VCaP (cell line): ENCODE measurements at regions not wholly inside any gene's neighbourhood (a gene's known extent, or its start where the extent isn't known, plus 50 kb on each side); places are given as distances from the start of the nearest gene placed in this dataset.
A peak's percentile ranks its signal among the peaks of the same experiment; 100 is the strongest.

Experiments used
- H3K27ac ChIP-seq: fragments of 450-650 bp; 2 replicates; pipeline ENCODE4 v1.5.1; 2017
- CTCF ChIP-seq: fragments of 450-650 bp; conservative IDR thresholded peaks from 2 replicates; pipeline ENCODE4 v1.5.1; 2017; ENCODE audit warnings: mild to moderate bottlenecking, moderate library complexity

- no peak for TF ChIP-seq CTCF
- peak overlapping the region; percentile 98 for H3K27ac ChIP-seq
Measured at GRCh38 chr3:174438501-174439145, 420.5 kb upstream of the NAALADL2 start.

GRCh38 chr3:174439331-174440252, 419.5 kb upstream of the NAALADL2 start:
- no peak for TF ChIP-seq CTCF
- peak overlapping the region; percentile 98 for H3K27ac ChIP-seq

DNA sequence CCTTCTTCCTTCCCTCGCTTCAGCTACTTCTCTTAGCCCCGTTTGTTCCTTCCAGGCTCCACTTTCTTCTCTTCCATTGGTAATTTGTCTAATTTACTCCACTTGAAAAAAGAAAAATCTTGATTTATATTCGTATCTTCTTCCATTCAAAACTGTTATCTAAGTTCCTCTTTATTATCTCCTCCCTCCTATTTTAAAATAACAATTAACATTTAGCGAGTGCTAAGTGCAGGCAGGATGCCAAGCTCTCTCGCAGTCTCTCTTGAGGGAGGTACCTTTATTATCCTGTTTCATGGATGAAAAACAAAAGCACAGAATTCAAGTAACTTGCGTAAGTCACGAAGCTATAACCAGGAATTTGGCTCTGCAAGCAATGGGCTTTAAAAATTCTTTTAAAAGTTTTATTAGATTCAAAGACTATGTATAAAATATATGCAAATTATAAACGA, 418.9 kb upstream of the NAALADL2 start:
- no peak for TF ChIP-seq CTCF
- H3K27ac ChIP-seq: peak overlapping the region; percentile 98

DNA sequence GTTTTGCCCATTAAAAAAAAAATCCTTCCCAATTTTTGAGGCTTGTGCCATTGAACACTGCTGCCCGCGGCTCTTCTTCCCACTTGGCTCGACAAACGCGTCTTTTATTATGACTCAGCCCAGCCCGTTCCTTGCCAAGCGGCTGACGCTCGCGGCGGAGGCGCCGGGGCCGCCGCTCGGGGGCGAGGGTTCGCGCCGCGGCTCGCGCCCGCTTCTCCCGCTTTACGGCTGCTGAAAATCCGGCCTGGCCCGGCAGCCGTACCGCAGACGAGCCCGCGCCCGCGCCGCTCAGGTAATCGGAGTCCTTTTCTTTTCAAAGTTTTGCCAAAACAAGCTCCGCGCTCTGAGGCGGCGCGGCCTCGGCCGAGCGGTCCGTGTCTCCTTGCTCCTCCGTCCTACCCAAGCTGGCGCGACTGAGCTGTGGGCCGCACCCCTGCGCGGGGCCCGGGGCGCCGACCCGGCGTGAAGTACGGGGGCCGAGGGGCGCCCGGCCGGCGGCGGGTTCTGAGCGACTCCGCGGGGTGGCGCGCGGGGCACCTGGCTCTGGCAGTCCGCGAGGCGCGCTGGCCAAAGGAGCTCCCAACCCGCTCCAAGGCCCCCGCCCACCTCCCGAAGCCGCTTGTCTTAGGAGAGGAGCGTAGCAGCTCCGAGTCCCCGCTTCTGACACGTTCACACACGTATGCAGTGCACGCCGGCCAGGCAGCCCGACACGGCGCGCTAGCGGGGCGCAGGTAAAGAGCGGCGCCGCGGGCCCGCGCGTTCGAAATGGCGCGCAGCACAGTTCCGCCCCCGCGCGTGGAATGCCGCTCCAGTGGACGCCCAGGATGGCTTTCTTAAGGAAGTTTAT, 418.2 kb upstream of the NAALADL2 start:
- peak; percentile 54 for TF ChIP-seq CTCF
- H3K27ac ChIP-seq: peak overlapping the region; percentile 98

GRCh38 chr3:174441588-174442301, 417.4 kb upstream of the NAALADL2 start:
- no peak for TF ChIP-seq CTCF
- peak overlapping the region; percentile 98 for H3K27ac ChIP-seq

DNA sequence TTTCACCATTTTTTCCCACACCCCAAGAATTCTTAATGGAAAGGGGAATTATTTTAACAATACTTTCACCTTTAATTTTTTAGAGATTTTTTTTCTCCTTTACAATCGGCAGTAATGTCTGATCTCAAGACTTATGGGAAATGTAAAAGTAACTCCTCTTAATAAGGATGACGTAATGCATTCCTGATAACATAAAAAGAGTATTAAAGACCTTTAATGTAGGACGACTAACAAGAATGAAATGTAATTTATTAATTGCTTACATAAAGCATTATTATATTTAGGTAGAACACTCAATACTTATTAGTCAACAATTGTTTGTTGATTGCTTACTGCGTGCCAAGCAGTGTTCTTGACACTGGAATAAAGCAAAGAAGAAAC, 416.8 kb upstream of the NAALADL2 start:
- TF ChIP-seq CTCF: no peak
- peak overlapping the region; percentile 98 for H3K27ac ChIP-seq
